K562 (cell line): ENCODE measurements at regions not wholly inside any gene's neighbourhood (a gene's known extent, or its start where the extent isn't known, plus 50 kb on each side); places are given as distances from the start of the nearest gene placed in this dataset.

Experiments
- ATAC-seq: fragments of 200-7000 bp; cut with Tn5 transposase; 3 replicates; pipeline ENCODE4 v1.9.1; 2020; ENCODE audit warnings: moderate library complexity
- BruUV-seq: library from RNA; stranded (reverse); fragments of 400-500 nt; replicated peaks from 2 replicates; lab custom pipeline; 2021; lab: Mats Ljungman, UMichigan
- CTCF ChIA-PET: fragments of 300-600 bp; formaldehyde crosslinking; extraction: SDS; loops from one replicate; lab custom pipeline; 2021; ENCODE audit warnings: low intra/inter-chr PET ratio; lab: Yijun Ruan, JAX
- POLR2A ChIA-PET: fragments of 300-600, 350-650 bp; sonication (Branson Sonifier 250); formaldehyde crosslinking; extraction: SDS; loops from one replicate; lab custom pipeline; 2021; ENCODE audit warnings: antibody characterized with exemption, inconsistent platforms; lab: Yijun Ruan, JAX
- DNase-seq, 4 experiments: peaks; one replicate each; pipeline versions ENCODE4 v3.0.0 to v3.0.0-alpha.2; 2011 to 2018; ENCODE audit warnings: low spot score in 3 of 4, mixed read lengths in 3 of 4; ENCODE audit errors: extremely low read depth in 1 of 4
- FAIRE-seq: peaks from 2 replicates; lab custom pipeline; 2011; peaks lifted over from hg19 to GRCh38; lab: Jason Lieb, UNC
- H2AFZ ChIP-seq: 2 replicates; pipeline ENCODE4 v1.6.0; 2011; ENCODE audit warnings: low read depth, low read length, control low read depth, inconsistent platforms
- H3K27ac ChIP-seq: fragments of 200-600 bp; 3 replicates; pipeline ENCODE4 v1.8.0; 2011; ENCODE audit warnings: low read depth, mild to moderate bottlenecking, control low read depth, inconsistent platforms, low read length, moderate library complexity, mixed read lengths; ENCODE audit errors: extremely low read depth
- H3K27me3 ChIP-seq, 2 experiments: fragments of 300-600 bp in 1 of 2; 2 replicates in 1 of 2; 3 replicates in 1 of 2; pipeline versions ENCODE4 v1.6.0 to v1.8.0; 2011; ENCODE audit warnings: inconsistent platforms in 2 of 2, low read length in 2 of 2, mild to moderate bottlenecking in 1 of 2, mixed read lengths in 1 of 2, moderate library complexity in 1 of 2; ENCODE audit not compliant: control insufficient read depth in 2 of 2, insufficient read depth in 2 of 2
- H3K36me3 ChIP-seq: fragments of 300-600 bp; 3 replicates; pipeline ENCODE4 v1.8.0; 2011; ENCODE audit warnings: mild to moderate bottlenecking, low read length, inconsistent platforms; ENCODE audit not compliant: control insufficient read depth, insufficient read depth
- H3K4me1 ChIP-seq, 2 experiments: fragments of 200-600 bp in 1 of 2; replicated peaks in 1 of 2; 2 replicates in 1 of 2; 3 replicates in 1 of 2; pipeline versions ENCODE4 v1.5.1 to v1.8.0; 2011; ENCODE audit warnings: inconsistent platforms in 2 of 2, low read length in 2 of 2, mild to moderate bottlenecking in 1 of 2, mixed read lengths in 1 of 2, moderate library complexity in 1 of 2; ENCODE audit not compliant: control insufficient read depth in 2 of 2, insufficient read depth in 2 of 2
- H3K4me2 ChIP-seq: 2 replicates; pipeline ENCODE4 v1.6.1; 2011; ENCODE audit warnings: low read length, control low read depth, inconsistent platforms, mixed read lengths; ENCODE audit not compliant: insufficient read depth
- H3K4me3 ChIP-seq: fragments of 200-600 bp; sonication (generic), shearing (Covaris generic); 2 replicates; pipeline ENCODE4 v1.5.1; 2016; ENCODE audit warnings: control low read depth, inconsistent platforms
- H3K79me2 ChIP-seq: fragments of 200-600 bp; 3 replicates; pipeline ENCODE4 v1.8.0; 2011; ENCODE audit warnings: low read length, inconsistent platforms; ENCODE audit not compliant: control insufficient read depth, insufficient read depth
- H3K9ac ChIP-seq, 2 experiments: 2 replicates each; pipeline versions ENCODE4 v1.6.0 to v1.6.1; 2011; ENCODE audit warnings: low read depth in 2 of 2, low read length in 2 of 2, control low read depth in 1 of 2, inconsistent platforms in 1 of 2, mild to moderate bottlenecking in 1 of 2, mixed read lengths in 1 of 2; ENCODE audit not compliant: insufficient read depth in 1 of 2
- H3K9me1 ChIP-seq: one replicate; pipeline ENCODE4 v1.6.0; 2011; ENCODE audit warnings: inconsistent platforms, mild to moderate bottlenecking, low read length, moderate library complexity; ENCODE audit not compliant: control insufficient read depth, insufficient read depth
- H3K9me3 ChIP-seq: replicated peaks from 2 replicates; pipeline ENCODE4 v1.5.1; 2011; ENCODE audit warnings: low read depth, low read length, inconsistent platforms; ENCODE audit not compliant: control insufficient read depth, insufficient read depth
- H4K20me1 ChIP-seq: replicated peaks from 2 replicates; pipeline ENCODE4 v1.6.1; 2011; ENCODE audit warnings: low read length, inconsistent platforms, mixed read lengths; ENCODE audit not compliant: control insufficient read depth, insufficient read depth
- DIDO1 ChIP-seq: fragments of 450-650 bp; IDR thresholded peaks from 2 replicates; pipeline ENCODE4 v1.6.1; 2016; ENCODE audit warnings: low read depth, missing biosample characterization, missing genetic modification characterization
- HMGXB4 ChIP-seq: sonication (generic); formaldehyde crosslinking; IDR thresholded peaks from 2 replicates; pipeline ENCODE4 v1.8.1; 2023; ENCODE audit warnings: mild to moderate bottlenecking, missing genetic modification reagents
- KAT8 ChIP-seq: fragments of 450-650 bp; IDR thresholded peaks from 2 replicates; pipeline ENCODE4 v1.6.1; 2016; ENCODE audit warnings: low read depth, mild to moderate bottlenecking
- MAFF ChIP-seq: IDR thresholded peaks from 2 replicates; pipeline ENCODE4 v1.6.1; 2012; ENCODE audit warnings: low read length, improper control_type of control experiment
- MCM5 ChIP-seq: fragments of 450-650 bp; IDR thresholded peaks from 2 replicates; pipeline ENCODE4 v1.6.1; 2016; ENCODE audit warnings: low read depth
- MEF2A ChIP-seq: IDR thresholded peaks from 2 replicates; pipeline ENCODE4 v1.6.1; 2011; ENCODE audit warnings: low read depth, mild to moderate bottlenecking, low read length, moderate library complexity; ENCODE audit not compliant: control insufficient read depth
- SMARCA4 ChIP-seq: fragments of 450-650 bp; IDR thresholded peaks from 2 replicates; pipeline ENCODE4 v1.6.1; 2016
- TAF7 ChIP-seq: fragments of 450-650 bp; IDR thresholded peaks from 2 replicates; pipeline ENCODE4 v1.6.1; 2016; ENCODE audit warnings: missing genetic modification characterization, missing compliant biosample characterization
- TSC22D4 ChIP-seq: fragments of 450-650 bp; IDR thresholded peaks from 2 replicates; pipeline ENCODE4 v1.6.1; 2016; ENCODE audit warnings: missing genetic modification characterization, missing biosample characterization, control low read depth
- ZFX ChIP-seq: sonication (generic); formaldehyde crosslinking; IDR thresholded peaks from 2 replicates; pipeline ENCODE4 v1.8.0; 2022; ENCODE audit warnings: mild to moderate bottlenecking, missing genetic modification reagents, moderate library complexity
- ZNF212 ChIP-seq: fragments of 450-650 bp; formaldehyde crosslinking; IDR thresholded peaks from 2 replicates; pipeline ENCODE4 v1.4.0; 2020; ENCODE audit warnings: mild to moderate bottlenecking
- ZNF23 ChIP-seq: fragments of 250-450 bp; sonication (Bioruptor Pico); IDR thresholded peaks from 2 replicates; pipeline ENCODE4 v1.4.0; 2020; ENCODE audit warnings: mild to moderate bottlenecking
- ZNF316 ChIP-seq: fragments of 450-650 bp; IDR thresholded peaks from 2 replicates; pipeline ENCODE4 v1.6.1; 2016
- ZNF511 ChIP-seq: sonication (generic); formaldehyde crosslinking; IDR thresholded peaks from 2 replicates; pipeline ENCODE4 v1.8.0; 2022; ENCODE audit warnings: mild to moderate bottlenecking, missing genetic modification reagents
- ZNF77 ChIP-seq: fragments of 250-450 bp; sonication (Bioruptor Pico); IDR thresholded peaks from 2 replicates; pipeline ENCODE4 v1.5.0; 2020
- WGBS: fragments of 100-300 bp; shearing (Covaris generic); methylation state at CpG from one replicate; pipeline ENCODE4 v1.1.6; 2016; ENCODE audit warnings: low coverage, mixed read lengths; ENCODE audit not compliant: insufficient coverage; ENCODE audit errors: missing lambda C conversion rate; 5-methylcytosine and 5-hydroxymethylcytosine counted together
- in situ Hi-C: fragments of 300-500 bp; cut with MboI; formaldehyde crosslinking; loops from 4 replicates; pipeline ENCODE4 v1.15.0; 2018; ENCODE audit warnings: inconsistent platforms, mixed read lengths
- intact Hi-C: fragments of 100-400 bp; cut with micrococcal nuclease; formaldehyde crosslinking; loops from 2 replicates; pipeline ENCODE4 v1.14.2; 2022

- under 1% methylated on average over 10 of the region's 10 CpGs for WGBS
- no peak for DNase-seq
- Histone ChIP-seq H3K27ac (no peak overlapping the region), H3K4me1 (no peaks in the 10 kb centered on the region), H3K9ac (no peak overlapping the region), H3K9me1 (no peaks in the 10 kb centered on the region), H3K27me3 (no peaks in the 10 kb centered on the region), H3K9me3 (no peaks in the 10 kb centered on the region), H3K4me2 (no peak overlapping the region), H4K20me1 (no peaks in the 10 kb centered on the region), H2AFZ (no peak overlapping the region), H3K36me3 (no peaks in the 10 kb centered on the region), H3K79me2 (no peaks in the 10 kb centered on the region), H3K4me3 (no peak overlapping the region)
- ChIA-PET CTCF (no interaction called here), POLR2A (no interaction called here)
- no peak for ATAC-seq
- in situ Hi-C loops (loop anchor here (10.0 kb wide), 1 partner anchor 151 kb away; no protein-coding TSS in a partner anchor), intact Hi-C loops (no loop called here)
- no TSS peak for BruUV-seq
- no peak for FAIRE-seq
- TF ChIP-seq ZNF316 (0 out of 2 replicates have a peak, but pooled peaks have one; percentile 16), SMARCA4 (no peak), TSC22D4 (no peak)
- TF ChIP-seq, all 486 proteins: peak for 1
Observed at GRCh38 chr5:8695902-8696845, 827.2 kb downstream of the MTRR start.

GRCh38 chr5:8700222-8700621, 831.3 kb downstream of the MTRR start:
- no TSS peak for BruUV-seq
- in situ Hi-C loops: no loop called here
- CTCF ChIA-PET: no interaction called here
- no peak overlapping the region for H3K9ac ChIP-seq
- intact Hi-C loops: no loop called here
- no peaks in the 10 kb centered on the region for H3K36me3 ChIP-seq
- POLR2A ChIA-PET: no interaction called here
- no peaks in the 10 kb centered on the region for H3K27me3 ChIP-seq
- no peak overlapping the region for H3K27ac ChIP-seq
- DNase-seq (no peak), ATAC-seq (no peak), FAIRE-seq (no peak)
- H3K4me3 ChIP-seq: no peak overlapping the region
- H2AFZ ChIP-seq: no peak overlapping the region
- no peaks in the 10 kb centered on the region for H3K79me2 ChIP-seq
- H3K9me1 ChIP-seq: no peaks in the 10 kb centered on the region
- WGBS: 0% methylated on average over 5 of the region's 5 CpGs
- no peaks in the 10 kb centered on the region for H3K4me1 ChIP-seq
- H3K9me3 ChIP-seq: no peaks in the 10 kb centered on the region
- H3K4me2 ChIP-seq: no peak overlapping the region
- no peaks in the 10 kb centered on the region for H4K20me1 ChIP-seq
- TF ChIP-seq ZFX (no peak), DIDO1 (tag) (no peak), ZNF212 (CRISPR knock-in tag) (no peak), MAFF (no peak), MCM5 (no peak), ZNF23 (CRISPR knock-in tag) (no peak), HMGXB4 (no peak), KAT8 (no peak), MEF2A (no peak), ZNF77 (CRISPR knock-in tag) (no peak), TAF7 (tag) (no peak), ZNF511 (no peak)
